Ovary (tissue), 3 donors: ENCODE measurements at regions not wholly inside any gene's neighbourhood (a gene's known extent, or its start where the extent isn't known, plus 50 kb on each side); places are given as distances from the start of the nearest gene placed in this dataset.
"Not testable (repeated sequence)": the region's sequence is repeated elsewhere in the genome, so short reads cannot be mapped to it uniquely, and the experiment has no call there.

Experiments
- CTCF ChIP-seq, 3 donors: fragments of 450-650 bp in 2 of 3; fragments of 200-600 bp in 1 of 3; IDR thresholded peaks; one replicate each; pipeline versions ENCODE4 v1.5.1 to v1.8.0; 2016 to 2022; ENCODE audit warnings: antibody characterized with exemption in 3 of 3, mild to moderate bottlenecking in 1 of 3
- EP300 ChIP-seq: sonication (generic); formaldehyde crosslinking; IDR thresholded peaks from one replicate; pipeline ENCODE4 v1.6.1; 2017; ENCODE audit warnings: antibody characterized with exemption
- POLR2A ChIP-seq: fragments of 450-650 bp; IDR thresholded peaks from one replicate; pipeline ENCODE4 v1.6.1; 2017; ENCODE audit warnings: antibody characterized with exemption, mild to moderate bottlenecking, moderate library complexity
- donor health status: DM: no; HTN: no; CAD: no.

GRCh38 chr4:9707936-9708335, 73.5 kb upstream of the DRD5 start:
- TF ChIP-seq CTCF (IDR thresholded peaks at IDR 0.05); EP300; POLR2A: not testable (repeated sequence)
